ENCODE measurements at regions not wholly inside any gene's neighbourhood (a gene's known extent, or its start where the extent isn't known, plus 50 kb on each side); places are given as distances from the start of the nearest gene placed in this dataset.

DNA sequence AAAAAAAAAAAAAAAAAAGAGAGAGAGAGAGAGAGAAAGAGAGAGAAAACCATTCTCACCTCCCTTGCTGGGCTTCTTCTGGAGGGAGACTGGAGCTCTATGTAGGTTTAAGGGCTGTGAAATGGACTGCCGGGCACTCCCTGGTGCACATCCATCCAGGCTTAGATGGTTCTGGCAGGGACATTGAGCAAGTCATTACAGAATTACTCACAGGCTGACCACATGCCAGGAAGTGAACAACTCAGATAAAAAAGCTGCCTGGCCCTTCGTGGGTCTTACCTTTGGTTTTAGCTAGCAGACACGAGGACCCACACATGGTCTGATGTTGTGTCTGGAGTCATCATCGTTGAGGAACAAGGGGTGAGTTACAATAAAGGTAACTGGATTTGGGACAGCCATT is 847.4 kb upstream of the EEF2KMT start:
- H3K9me3 ChIP-seq (ENCODE audit: low read length), result peaks cover 10% of the 10 kb centered on the region
- no peak overlapping the region for H3K4me2 ChIP-seq (ENCODE audit: low read depth, low read length, poor library complexity, severe bottlenecking)
- H3K4me1 ChIP-seq (ENCODE audit: low read length), result no peaks in the 10 kb centered on the region
- DNase-seq, result no peak
- H3K79me2 ChIP-seq (ENCODE audit: low read length), result no peaks in the 10 kb centered on the region
- H3K9ac ChIP-seq (ENCODE audit: low read length), result no peak overlapping the region
- no peak overlapping the region for H3K27ac ChIP-seq (ENCODE audit: low read length)
- no peak overlapping the region for H3K4me3 ChIP-seq (ENCODE audit: low read length)
- H3K36me3 ChIP-seq (ENCODE audit: insufficient read depth, low read length), result no peaks in the 10 kb centered on the region
- no peaks in the 10 kb centered on the region for H4K20me1 ChIP-seq (ENCODE audit: insufficient read depth, low read depth, low read length)
- no peak overlapping the region for H2AFZ ChIP-seq (ENCODE audit: low read length)
- no peaks in the 10 kb centered on the region for H3K27me3 ChIP-seq (ENCODE audit: low read length)
- no peaks in the 10 kb centered on the region for H3K9me2 ChIP-seq (replicated peaks; ENCODE audit: insufficient read depth, low read length)

DNA sequence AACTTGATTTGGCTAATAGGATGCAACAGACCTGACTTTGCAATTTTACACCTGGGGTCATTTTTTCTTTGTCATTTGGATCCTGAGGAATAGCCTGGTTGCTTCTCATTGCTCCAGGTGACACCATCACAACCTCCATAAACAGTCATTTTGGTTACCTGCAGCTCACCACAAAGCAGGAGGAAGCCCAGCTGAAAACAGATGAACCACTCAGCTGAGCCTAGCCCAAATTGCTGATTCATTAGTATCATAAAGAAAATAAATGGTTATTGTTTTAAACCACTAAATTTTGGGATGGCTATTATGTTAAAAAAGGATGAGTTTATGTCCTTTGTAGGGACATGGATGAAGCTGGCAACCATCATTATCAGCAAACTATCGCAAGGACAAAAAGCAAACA is 841.0 kb upstream of the EEF2KMT start:
- H3K4me1 ChIP-seq (ENCODE audit: low read length), result no peaks in the 10 kb centered on the region
- no peak overlapping the region for H3K4me2 ChIP-seq (ENCODE audit: low read depth, low read length, poor library complexity, severe bottlenecking)
- no peak overlapping the region for H3K9ac ChIP-seq (ENCODE audit: low read length)
- H3K4me3 ChIP-seq (ENCODE audit: low read length), result no peak overlapping the region
- no peak for DNase-seq
- H4K20me1 ChIP-seq (ENCODE audit: insufficient read depth, low read depth, low read length), result no peaks in the 10 kb centered on the region
- no peaks in the 10 kb centered on the region for H3K9me2 ChIP-seq (replicated peaks; ENCODE audit: insufficient read depth, low read length)
- H3K27me3 ChIP-seq (ENCODE audit: low read length), result no peaks in the 10 kb centered on the region
- H3K79me2 ChIP-seq (ENCODE audit: low read length), result no peaks in the 10 kb centered on the region
- peaks cover 19% of the 10 kb centered on the region for H3K9me3 ChIP-seq (ENCODE audit: low read length)
- H2AFZ ChIP-seq (ENCODE audit: low read length), result no peak overlapping the region
- H3K36me3 ChIP-seq (ENCODE audit: insufficient read depth, low read length), result no peaks in the 10 kb centered on the region
- H3K27ac ChIP-seq (ENCODE audit: low read length), result no peak overlapping the region

- no peak for DNase-seq
- no peak overlapping the region for H3K27ac ChIP-seq (ENCODE audit: low read length)
- no peaks in the 10 kb centered on the region for H3K9me2 ChIP-seq (replicated peaks; ENCODE audit: insufficient read depth, low read length)
- H3K4me2 ChIP-seq (ENCODE audit: low read depth, low read length, poor library complexity, severe bottlenecking), result no peak overlapping the region
- no peaks in the 10 kb centered on the region for H3K36me3 ChIP-seq (ENCODE audit: insufficient read depth, low read length)
- no peak overlapping the region for H3K4me3 ChIP-seq (ENCODE audit: low read length)
- H2AFZ ChIP-seq (ENCODE audit: low read length), result no peak overlapping the region
- H4K20me1 ChIP-seq (ENCODE audit: insufficient read depth, low read depth, low read length), result no peaks in the 10 kb centered on the region
- no peaks in the 10 kb centered on the region; the same call in 1 of the 2 replicates for H3K9me3 ChIP-seq (ENCODE audit: low read length)
- H3K4me1 ChIP-seq (ENCODE audit: low read length), result no peaks in the 10 kb centered on the region
- H3K27me3 ChIP-seq (ENCODE audit: low read length), result no peaks in the 10 kb centered on the region
- no peak overlapping the region for H3K9ac ChIP-seq (ENCODE audit: low read length)
- no peaks in the 10 kb centered on the region for H3K79me2 ChIP-seq (ENCODE audit: low read length)
Measured at GRCh38 chr16:5932906-5933305, 835.3 kb upstream of the EEF2KMT start.

- Histone ChIP-seq H3K9me2 (replicated peaks; ENCODE audit: insufficient read depth, low read length) (no peaks in the 10 kb centered on the region), H3K9ac (ENCODE audit: low read length) (no peak overlapping the region), H3K36me3 (ENCODE audit: insufficient read depth, low read length) (no peaks in the 10 kb centered on the region), H3K4me2 (ENCODE audit: low read depth, low read length, poor library complexity, severe bottlenecking) (no peak overlapping the region), H4K20me1 (ENCODE audit: insufficient read depth, low read depth, low read length) (no peaks in the 10 kb centered on the region), H3K9me3 (ENCODE audit: low read length) (0 out of 2 replicates have a peak, but pooled peaks cover 3% of the 10 kb centered on the region), H3K4me3 (ENCODE audit: low read length) (no peak overlapping the region), H3K27me3 (ENCODE audit: low read length) (no peaks in the 10 kb centered on the region), H3K79me2 (ENCODE audit: low read length) (no peaks in the 10 kb centered on the region), H3K27ac (ENCODE audit: low read length) (no peak overlapping the region), H3K4me1 (ENCODE audit: low read length) (no peaks in the 10 kb centered on the region), H2AFZ (ENCODE audit: low read length) (no peak overlapping the region)
- no peak for DNase-seq
Measured at GRCh38 chr16:5928476-5929065, 831.0 kb upstream of the EEF2KMT start.

DNA sequence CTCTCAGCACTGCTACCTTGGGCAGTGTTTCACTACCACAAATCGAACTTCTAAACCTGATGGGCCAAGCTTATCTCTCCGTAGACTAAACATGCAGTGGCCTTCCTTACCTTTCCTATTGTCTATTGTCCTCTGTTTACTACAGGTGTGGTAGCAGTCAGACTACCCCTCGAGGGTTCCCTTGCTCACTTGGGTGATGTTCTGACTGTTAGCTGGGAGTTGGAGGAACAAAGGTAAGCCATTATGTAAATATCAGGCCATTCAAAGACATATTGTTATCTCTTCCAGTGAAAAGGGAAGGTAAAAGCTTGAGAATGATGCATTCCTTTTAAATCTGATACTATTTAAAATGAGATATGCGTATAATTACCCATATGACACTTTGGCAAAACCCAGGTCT is 828.3 kb upstream of the EEF2KMT start:
- no peaks in the 10 kb centered on the region for H3K79me2 ChIP-seq (ENCODE audit: low read length)
- no peak overlapping the region for H3K9ac ChIP-seq (ENCODE audit: low read length)
- no peak for DNase-seq
- no peak overlapping the region for H3K4me3 ChIP-seq (ENCODE audit: low read length)
- H3K27ac ChIP-seq (ENCODE audit: low read length), result no peak overlapping the region
- H4K20me1 ChIP-seq (ENCODE audit: insufficient read depth, low read depth, low read length), result no peaks in the 10 kb centered on the region
- H3K4me1 ChIP-seq (ENCODE audit: low read length), result no peaks in the 10 kb centered on the region
- no peaks in the 10 kb centered on the region for H3K9me2 ChIP-seq (replicated peaks; ENCODE audit: insufficient read depth, low read length)
- H2AFZ ChIP-seq (ENCODE audit: low read length), result no peak overlapping the region
- H3K4me2 ChIP-seq (ENCODE audit: low read depth, low read length, poor library complexity, severe bottlenecking), result no peak overlapping the region
- 0 out of 2 replicates have a peak, but pooled peaks cover 3% of the 10 kb centered on the region for H3K9me3 ChIP-seq (ENCODE audit: low read length)
- no peaks in the 10 kb centered on the region for H3K36me3 ChIP-seq (ENCODE audit: insufficient read depth, low read length)
- H3K27me3 ChIP-seq (ENCODE audit: low read length), result no peaks in the 10 kb centered on the region

DNA sequence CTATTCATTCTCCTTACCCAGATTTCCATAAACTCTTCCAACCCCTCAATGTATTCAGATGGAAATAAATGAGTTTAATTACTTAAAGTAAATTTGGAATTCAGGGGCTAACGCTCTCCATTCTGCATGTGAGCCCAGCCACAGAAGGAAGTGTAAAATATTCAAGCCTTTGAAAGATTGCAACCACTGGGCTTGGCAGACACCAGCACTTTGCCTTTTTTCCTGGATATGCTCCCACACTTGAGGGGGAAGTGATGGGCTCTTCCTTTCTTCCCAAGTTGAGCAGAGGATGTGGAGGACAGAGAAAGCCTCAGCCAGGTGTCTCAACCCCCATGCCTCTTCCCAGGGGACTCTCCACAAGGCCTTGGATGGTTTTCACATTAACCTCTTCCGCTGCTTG is 825.1 kb upstream of the EEF2KMT start:
- no peaks in the 10 kb centered on the region for H3K79me2 ChIP-seq (ENCODE audit: low read length)
- 0 out of 2 replicates have a peak, but pooled peaks cover 2% of the 10 kb centered on the region for H3K9me3 ChIP-seq (ENCODE audit: low read length)
- DNase-seq, result no peak
- H2AFZ ChIP-seq (ENCODE audit: low read length), result no peak overlapping the region
- no peak overlapping the region for H3K4me2 ChIP-seq (ENCODE audit: low read depth, low read length, poor library complexity, severe bottlenecking)
- H3K27ac ChIP-seq (ENCODE audit: low read length), result no peak overlapping the region
- H3K27me3 ChIP-seq (ENCODE audit: low read length), result no peaks in the 10 kb centered on the region
- H3K9me2 ChIP-seq (replicated peaks; ENCODE audit: insufficient read depth, low read length), result no peaks in the 10 kb centered on the region
- H3K9ac ChIP-seq (ENCODE audit: low read length), result no peak overlapping the region
- H3K36me3 ChIP-seq (ENCODE audit: insufficient read depth, low read length), result no peaks in the 10 kb centered on the region
- no peaks in the 10 kb centered on the region for H3K4me1 ChIP-seq (ENCODE audit: low read length)
- no peaks in the 10 kb centered on the region for H4K20me1 ChIP-seq (ENCODE audit: insufficient read depth, low read depth, low read length)
- no peak overlapping the region for H3K4me3 ChIP-seq (ENCODE audit: low read length)

- no peak overlapping the region for H3K4me3 ChIP-seq (ENCODE audit: low read length)
- H3K4me2 ChIP-seq (ENCODE audit: low read depth, low read length, poor library complexity, severe bottlenecking), result no peak overlapping the region
- H2AFZ ChIP-seq (ENCODE audit: low read length), result no peak overlapping the region
- H3K9ac ChIP-seq (ENCODE audit: low read length), result no peak overlapping the region
- no peaks in the 10 kb centered on the region for H3K9me2 ChIP-seq (replicated peaks; ENCODE audit: insufficient read depth, low read length)
- H4K20me1 ChIP-seq (ENCODE audit: insufficient read depth, low read depth, low read length), result no peaks in the 10 kb centered on the region
- no peaks in the 10 kb centered on the region for H3K4me1 ChIP-seq (ENCODE audit: low read length)
- H3K36me3 ChIP-seq (ENCODE audit: insufficient read depth, low read length), result no peaks in the 10 kb centered on the region
- no peaks in the 10 kb centered on the region for H3K9me3 ChIP-seq (ENCODE audit: low read length)
- no peak for DNase-seq
- no peaks in the 10 kb centered on the region for H3K79me2 ChIP-seq (ENCODE audit: low read length)
- no peaks in the 10 kb centered on the region for H3K27me3 ChIP-seq (ENCODE audit: low read length)
- H3K27ac ChIP-seq (ENCODE audit: low read length), result no peak overlapping the region
Measured at GRCh38 chr16:5918567-5919130, 821.1 kb upstream of the EEF2KMT start.

- Histone ChIP-seq H2AFZ (ENCODE audit: low read length) (no peak overlapping the region), H3K79me2 (ENCODE audit: low read length) (no peaks in the 10 kb centered on the region), H3K36me3 (ENCODE audit: insufficient read depth, low read length) (no peaks in the 10 kb centered on the region), H3K4me1 (ENCODE audit: low read length) (no peaks in the 10 kb centered on the region), H3K9me3 (ENCODE audit: low read length) (no peaks in the 10 kb centered on the region), H3K9me2 (replicated peaks; ENCODE audit: insufficient read depth, low read length) (no peaks in the 10 kb centered on the region), H3K27ac (ENCODE audit: low read length) (no peak overlapping the region), H4K20me1 (ENCODE audit: insufficient read depth, low read depth, low read length) (no peaks in the 10 kb centered on the region), H3K4me2 (ENCODE audit: low read depth, low read length, poor library complexity, severe bottlenecking) (no peak overlapping the region), H3K9ac (ENCODE audit: low read length) (no peak overlapping the region), H3K27me3 (ENCODE audit: low read length) (no peaks in the 10 kb centered on the region), H3K4me3 (ENCODE audit: low read length) (no peak overlapping the region)
- DNase-seq, result no peak
Measured at GRCh38 chr16:5917436-5918195, 820.0 kb upstream of the EEF2KMT start.

Data from Karpas-422 (cell line).